ENCODE measurements at regions not wholly inside any gene's neighbourhood (a gene's known extent, or its start where the extent isn't known, plus 50 kb on each side); places are given as distances from the start of the nearest gene placed in this dataset.

DNA sequence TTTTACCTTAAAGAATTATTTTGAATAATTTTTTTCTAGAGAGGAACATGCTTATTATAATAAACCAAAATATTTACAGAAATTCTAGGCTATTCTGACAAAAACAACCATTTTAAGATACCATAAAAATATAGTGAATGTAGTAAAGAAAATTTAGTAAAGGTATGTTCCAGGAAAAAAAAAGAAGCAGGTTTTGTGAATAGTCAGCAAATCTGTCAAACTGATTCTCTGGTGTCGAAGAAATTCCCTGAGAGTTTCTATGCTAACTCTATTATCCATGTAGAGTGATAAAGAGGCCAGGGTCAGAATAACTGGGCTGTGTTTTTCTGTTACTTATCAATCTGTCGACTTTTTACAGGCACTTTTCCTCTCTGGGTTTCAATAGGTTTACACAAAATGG lies 459.2 kb downstream of the KIF4B start:
- POLR2A ChIA-PET, result no interaction called here

DNA sequence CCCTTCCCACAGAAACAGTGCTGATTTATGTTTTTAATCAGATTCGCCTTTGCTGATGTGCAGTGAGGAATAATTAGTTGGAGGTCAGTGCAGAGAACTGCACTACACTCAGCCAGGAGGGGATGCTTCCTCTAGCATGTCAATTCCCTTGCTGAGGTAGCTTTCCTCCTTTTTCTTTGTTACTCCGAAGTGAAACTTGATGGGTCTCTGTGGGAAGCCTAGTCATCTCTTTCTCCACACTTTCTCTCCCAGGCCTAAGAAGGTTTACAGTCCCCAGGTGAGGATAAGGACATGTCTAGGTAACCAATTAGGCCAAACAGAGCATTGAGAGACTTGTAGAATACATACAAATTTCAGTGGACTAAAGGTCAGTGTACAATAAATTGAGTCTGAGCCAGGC lies 461.8 kb downstream of the KIF4B start:
- Mint-ChIP-seq H3K36me3 (no peaks in the 10 kb centered on the region), H3K27me3 (no peaks in the 10 kb centered on the region), H3K9me3 (no peaks in the 10 kb centered on the region), H3K27ac (no peak overlapping the region), H3K4me3 (no peak overlapping the region), H3K4me1 (ENCODE audit: low read depth) (no peaks in the 10 kb centered on the region)
- POLR2A ChIA-PET, result no interaction called here
- DNase-seq, result no peak
- intact Hi-C loops (cut with micrococcal nuclease), result no loop called here
- CTCF ChIA-PET, result no interaction called here

More for the DNA sequence above, 459.2 kb downstream of the KIF4B start:
- no peak for DNase-seq
- intact Hi-C loops (cut with micrococcal nuclease), result no loop called here
- Mint-ChIP-seq H3K27me3 (no peaks in the 10 kb centered on the region), H3K4me1 (ENCODE audit: low read depth) (no peaks in the 10 kb centered on the region), H3K9me3 (no peaks in the 10 kb centered on the region), H3K4me3 (no peak overlapping the region), H3K27ac (no peak overlapping the region), H3K36me3 (no peaks in the 10 kb centered on the region)
- CTCF ChIA-PET, result no interaction called here

DNA sequence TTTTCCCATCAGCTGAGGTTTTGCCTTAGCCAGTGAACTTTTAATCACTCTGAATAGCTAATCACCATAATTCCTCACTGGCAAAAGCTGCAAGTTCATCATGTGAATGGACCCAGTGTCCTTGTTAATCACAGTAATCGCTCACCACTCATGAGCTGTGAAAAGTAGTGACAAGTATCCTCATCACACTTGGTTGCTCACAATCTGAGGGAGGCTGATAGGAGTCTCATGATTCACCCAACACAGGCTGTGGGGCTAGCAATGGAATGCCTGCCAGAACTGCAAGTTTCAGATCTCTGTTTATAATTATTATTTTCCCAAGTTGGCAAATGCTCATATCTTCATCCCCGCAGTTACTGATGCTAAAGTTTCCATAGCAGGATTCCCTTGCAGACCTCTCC lies 467.2 kb downstream of the KIF4B start:
- Mint-ChIP-seq H3K9me3 (no peaks in the 10 kb centered on the region), H3K4me3 (no peak overlapping the region), H3K36me3 (no peaks in the 10 kb centered on the region), H3K4me1 (ENCODE audit: low read depth) (no peaks in the 10 kb centered on the region), H3K27me3 (no peaks in the 10 kb centered on the region), H3K27ac (no peak overlapping the region)
- ChIA-PET POLR2A (no interaction called here), CTCF (no interaction called here)
- no peak for DNase-seq
- intact Hi-C loops (cut with micrococcal nuclease), result no loop called here

DNA sequence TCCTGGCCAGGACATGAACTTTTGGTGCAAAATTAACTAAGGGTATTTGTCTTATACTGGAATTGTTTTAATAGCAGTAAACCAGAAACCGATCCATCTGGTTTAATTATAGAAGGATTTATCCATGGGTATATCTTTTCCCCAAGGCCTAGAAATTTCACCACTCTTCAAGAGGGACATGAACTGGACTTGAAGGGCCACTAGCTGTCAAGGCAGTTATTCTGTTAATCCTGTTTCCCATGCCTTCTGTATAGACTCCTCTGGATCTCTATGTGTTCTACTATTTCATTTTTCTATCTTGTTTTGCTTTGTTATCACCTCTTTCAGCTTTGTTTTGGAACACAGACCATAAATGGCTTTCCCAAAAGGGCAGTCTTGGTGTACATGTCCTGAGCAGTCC lies 467.6 kb downstream of the KIF4B start:
- H3K4me1 Mint-ChIP-seq (ENCODE audit: low read depth), result no peaks in the 10 kb centered on the region
- DNase-seq, result no peak
- ChIA-PET POLR2A (no interaction called here), CTCF (no interaction called here)
- no peak overlapping the region for H3K4me3 Mint-ChIP-seq
- no peaks in the 10 kb centered on the region for H3K27me3 Mint-ChIP-seq
- intact Hi-C loops (cut with micrococcal nuclease), result no loop called here
- no peaks in the 10 kb centered on the region for H3K36me3 Mint-ChIP-seq
- H3K27ac Mint-ChIP-seq, result no peak overlapping the region
- no peaks in the 10 kb centered on the region for H3K9me3 Mint-ChIP-seq

DNA sequence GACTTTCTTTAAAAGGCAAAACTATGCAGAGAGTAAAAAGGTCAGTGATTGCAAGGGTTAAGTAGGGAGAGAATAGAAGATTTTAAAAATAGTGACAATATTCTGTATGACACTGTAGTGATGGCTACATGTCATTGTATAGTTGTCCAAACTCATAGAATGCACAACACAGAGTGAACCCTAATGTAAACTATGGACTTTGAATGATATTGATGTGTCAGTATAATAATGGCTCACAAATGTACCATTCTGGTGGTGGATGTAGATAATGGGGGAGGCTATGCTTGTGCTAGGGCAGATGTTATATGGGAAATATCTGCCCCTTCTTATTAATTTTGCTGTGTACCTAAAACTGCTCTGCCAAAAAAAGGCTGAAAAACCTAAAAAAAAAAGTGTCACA lies 468.9 kb downstream of the KIF4B start:
- intact Hi-C loops (cut with micrococcal nuclease), result no loop called here
- POLR2A ChIA-PET, result no interaction called here
- Mint-ChIP-seq H3K27ac (no peak overlapping the region), H3K4me3 (no peak overlapping the region), H3K27me3 (no peaks in the 10 kb centered on the region), H3K36me3 (no peaks in the 10 kb centered on the region), H3K9me3 (no peaks in the 10 kb centered on the region), H3K4me1 (ENCODE audit: low read depth) (no peaks in the 10 kb centered on the region)
- DNase-seq, result no peak
- CTCF ChIA-PET, result no interaction called here

DNA sequence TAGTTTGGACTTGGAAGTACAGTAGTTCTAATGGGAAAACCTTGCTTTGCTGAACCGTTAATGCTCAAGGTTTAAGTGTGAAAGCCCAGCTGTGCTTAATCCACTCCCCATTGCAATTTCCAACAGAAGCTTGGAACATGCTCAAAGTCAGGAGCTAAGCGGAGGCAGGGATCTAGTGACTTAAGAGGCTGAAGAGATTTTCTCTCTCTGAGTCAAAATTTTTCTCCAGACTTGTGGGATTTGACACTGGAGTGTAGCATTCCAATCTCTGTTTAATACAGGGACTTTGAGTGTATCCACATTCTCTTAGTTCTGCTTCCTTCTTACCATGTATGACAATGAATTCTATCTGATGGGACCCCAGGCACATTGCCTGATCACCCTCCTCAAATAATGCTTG lies 471.8 kb downstream of the KIF4B start:
- intact Hi-C loops (cut with micrococcal nuclease), result no loop called here
- DNase-seq, result no peak
- Mint-ChIP-seq H3K4me3 (no peak overlapping the region), H3K27ac (no peak overlapping the region), H3K27me3 (no peaks in the 10 kb centered on the region), H3K4me1 (ENCODE audit: low read depth) (no peaks in the 10 kb centered on the region), H3K36me3 (no peaks in the 10 kb centered on the region), H3K9me3 (no peaks in the 10 kb centered on the region)
- CTCF ChIA-PET, result no interaction called here
- POLR2A ChIA-PET, result no interaction called here

- no peaks in the 10 kb centered on the region for H3K4me1 Mint-ChIP-seq (ENCODE audit: low read depth)
- H3K4me3 Mint-ChIP-seq, result no peak overlapping the region
- H3K9me3 Mint-ChIP-seq, result no peaks in the 10 kb centered on the region
- intact Hi-C loops (cut with micrococcal nuclease), result no loop called here
- H3K36me3 Mint-ChIP-seq, result no peaks in the 10 kb centered on the region
- H3K27ac Mint-ChIP-seq, result no peak overlapping the region
- DNase-seq, result no peak
- POLR2A ChIA-PET, result no interaction called here
- H3K27me3 Mint-ChIP-seq, result no peaks in the 10 kb centered on the region
- CTCF ChIA-PET, result no interaction called here
Observed at GRCh38 chr5:155489949-155490348, 476.4 kb downstream of the KIF4B start.

DNA sequence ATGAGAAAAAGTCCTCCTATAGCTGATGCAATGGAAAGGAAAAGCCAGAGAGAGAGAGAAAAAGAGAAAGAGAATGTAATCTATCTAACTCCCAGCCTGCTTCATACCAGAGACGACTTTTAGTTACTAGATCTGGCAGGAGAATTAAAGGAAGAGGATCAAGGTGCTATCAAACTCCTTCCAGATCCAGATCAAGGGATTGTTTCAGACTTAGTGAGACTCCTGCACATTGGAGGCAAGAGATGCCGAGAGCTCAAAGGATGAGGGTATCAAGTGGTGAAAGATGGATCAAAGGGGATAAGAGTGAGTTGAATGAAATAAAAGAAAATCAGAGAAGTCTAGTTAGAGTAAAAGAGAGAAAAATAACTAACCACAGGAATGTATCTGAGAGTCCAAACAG lies 478.6 kb downstream of the KIF4B start:
- Mint-ChIP-seq H3K27ac (no peak overlapping the region), H3K4me1 (ENCODE audit: low read depth) (no peaks in the 10 kb centered on the region), H3K4me3 (no peak overlapping the region), H3K27me3 (no peaks in the 10 kb centered on the region), H3K36me3 (no peaks in the 10 kb centered on the region), H3K9me3 (no peaks in the 10 kb centered on the region)
- intact Hi-C loops (cut with micrococcal nuclease), result no loop called here
- ChIA-PET CTCF (no interaction called here), POLR2A (no interaction called here)
- DNase-seq, result no peak

DNA sequence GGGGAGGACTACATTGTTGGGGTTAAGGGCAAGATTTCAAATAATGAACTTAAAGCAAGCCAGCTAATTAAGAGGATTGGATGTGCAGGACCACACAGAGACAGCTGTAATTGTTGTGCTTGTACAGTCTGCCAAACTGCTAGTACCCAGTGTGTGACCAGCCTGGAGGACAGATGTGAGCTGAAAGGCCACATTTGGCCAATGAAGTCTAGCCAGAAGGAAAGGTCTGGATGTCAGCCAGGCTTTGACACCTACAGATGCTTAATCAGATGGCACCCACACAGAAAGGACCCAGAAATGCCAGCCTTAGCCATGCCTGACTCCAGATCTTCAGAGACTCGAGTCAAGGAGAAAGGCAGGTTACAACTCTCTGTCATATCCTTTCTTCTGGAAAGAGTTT lies 491.1 kb downstream of the KIF4B start:
- ChIA-PET CTCF (no interaction called here), POLR2A (no interaction called here)
- intact Hi-C loops (cut with micrococcal nuclease), result no loop called here
- Mint-ChIP-seq H3K27me3 (no peaks in the 10 kb centered on the region), H3K4me1 (ENCODE audit: low read depth) (no peaks in the 10 kb centered on the region), H3K4me3 (no peak overlapping the region), H3K27ac (no peak overlapping the region), H3K9me3 (no peaks in the 10 kb centered on the region), H3K36me3 (no peaks in the 10 kb centered on the region)
- DNase-seq, result no peak

DNA sequence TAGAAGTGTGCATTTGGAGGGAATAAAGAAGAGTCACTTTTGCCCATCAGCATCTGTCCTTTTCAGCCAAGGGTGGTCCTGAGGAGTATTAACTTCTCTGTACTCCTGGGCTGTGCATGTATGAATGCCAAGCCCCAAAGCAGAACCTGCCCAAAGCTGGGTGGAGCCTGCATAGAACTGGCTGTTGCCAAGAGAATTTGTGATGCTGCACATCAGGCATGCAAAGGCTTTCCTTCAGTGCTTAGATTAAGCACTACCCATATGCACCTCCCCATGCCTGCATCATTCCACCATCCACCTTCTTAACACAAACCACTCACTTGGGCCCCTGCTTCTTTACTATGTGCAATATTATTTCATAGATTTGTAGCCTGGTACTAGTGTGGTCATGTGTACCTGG lies 493.8 kb downstream of the KIF4B start:
- ChIA-PET CTCF (no interaction called here), POLR2A (no interaction called here)
- intact Hi-C loops (cut with micrococcal nuclease), result no loop called here
- Mint-ChIP-seq H3K4me1 (ENCODE audit: low read depth) (no peaks in the 10 kb centered on the region), H3K36me3 (no peaks in the 10 kb centered on the region), H3K27ac (no peak overlapping the region), H3K9me3 (no peaks in the 10 kb centered on the region), H3K27me3 (peaks cover 1% of the 10 kb centered on the region), H3K4me3 (no peak overlapping the region)
- no peak for DNase-seq

- ChIA-PET POLR2A (no interaction called here), CTCF (no interaction called here)
- H3K4me1 Mint-ChIP-seq (ENCODE audit: low read depth), result no peaks in the 10 kb centered on the region
- no peak overlapping the region for H3K4me3 Mint-ChIP-seq
- H3K9me3 Mint-ChIP-seq, result no peaks in the 10 kb centered on the region
- H3K27ac Mint-ChIP-seq, result no peak overlapping the region
- intact Hi-C loops (cut with micrococcal nuclease), result no loop called here
- peaks cover 1% of the 10 kb centered on the region for H3K27me3 Mint-ChIP-seq
- DNase-seq, result no peak
- H3K36me3 Mint-ChIP-seq, result no peaks in the 10 kb centered on the region
Observed at GRCh38 chr5:155508673-155509072, 495.1 kb downstream of the KIF4B start.

- H3K27ac Mint-ChIP-seq, result no peak overlapping the region
- intact Hi-C loops (cut with micrococcal nuclease), result no loop called here
- H3K9me3 Mint-ChIP-seq, result no peaks in the 10 kb centered on the region
- ChIA-PET CTCF (no interaction called here), POLR2A (no interaction called here)
- no peak for DNase-seq
- H3K27me3 Mint-ChIP-seq, result peaks cover 1% of the 10 kb centered on the region
- no peaks in the 10 kb centered on the region for H3K4me1 Mint-ChIP-seq (ENCODE audit: low read depth)
- H3K36me3 Mint-ChIP-seq, result no peaks in the 10 kb centered on the region
- H3K4me3 Mint-ChIP-seq, result no peak overlapping the region
Observed at GRCh38 chr5:155512329-155512728, 498.8 kb downstream of the KIF4B start.

GRCh38 chr5:155514105-155514563 lies 500.6 kb downstream of the KIF4B start:
- CTCF ChIA-PET, result no interaction called here
- no peaks in the 10 kb centered on the region for H3K4me1 Mint-ChIP-seq (ENCODE audit: low read depth)
- H3K4me3 Mint-ChIP-seq, result no peak overlapping the region
- H3K9me3 Mint-ChIP-seq, result peaks cover under 1% of the 10 kb centered on the region
- H3K27me3 Mint-ChIP-seq, result peaks cover 1% of the 10 kb centered on the region
- H3K36me3 Mint-ChIP-seq, result no peaks in the 10 kb centered on the region
- intact Hi-C loops (cut with micrococcal nuclease), result no loop called here
- POLR2A ChIA-PET, result no interaction called here
- no peak for DNase-seq
- no peak overlapping the region for H3K27ac Mint-ChIP-seq

DNA sequence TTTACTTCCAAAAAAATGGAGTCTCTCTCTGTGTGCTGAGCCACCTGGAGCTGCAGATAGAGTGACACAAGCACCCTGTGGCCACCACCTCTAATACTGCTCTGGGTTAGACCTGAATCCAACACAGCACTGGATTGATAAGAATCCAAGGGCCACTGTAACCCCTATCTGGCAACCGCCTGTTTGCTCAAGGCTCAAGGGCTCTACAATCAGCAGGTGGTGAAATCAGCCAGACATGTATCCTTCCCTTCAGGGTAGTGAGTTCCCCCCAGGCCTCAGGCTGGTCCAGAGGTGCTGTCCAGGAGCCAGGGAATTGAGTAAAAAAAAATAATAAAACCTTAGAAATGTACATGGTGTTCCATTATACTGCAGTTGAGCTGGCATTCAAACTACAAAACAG lies 509.0 kb downstream of the KIF4B start:
- no peak overlapping the region for H3K4me3 Mint-ChIP-seq
- H3K27ac Mint-ChIP-seq, result no peak overlapping the region
- CTCF ChIA-PET, result interaction anchor here (0.6 kb wide), 1 partner anchor 100 kb away, joined by 3 read pairs; no protein-coding TSS in a partner anchor
- no peaks in the 10 kb centered on the region for H3K36me3 Mint-ChIP-seq
- peaks cover 2% of the 10 kb centered on the region for H3K9me3 Mint-ChIP-seq
- no peaks in the 10 kb centered on the region for H3K4me1 Mint-ChIP-seq (ENCODE audit: low read depth)
- POLR2A ChIA-PET, result no interaction called here
- no peak for DNase-seq
- intact Hi-C loops (cut with micrococcal nuclease), result no loop called here
- no peaks in the 10 kb centered on the region for H3K27me3 Mint-ChIP-seq

All from activated CD4-positive, alpha-beta memory T cell treated with anti-CD3 and anti-CD28 coated beads for 36 hours (primary cell).